T-helper 1 cell treated with Interleukin-12 subunit alpha and Interleukin-12 subunit beta and Interleukin-4 antibody, amounts not matched to agents 30 ng/mL and 1 ng/mL, for 36 hours (primary cell): ENCODE measurements at regions not wholly inside any gene's neighbourhood (a gene's known extent, or its start where the extent isn't known, plus 50 kb on each side); places are given as distances from the start of the nearest gene placed in this dataset.

Source experiments
- intact Hi-C: fragments of 100-400 bp; cut with micrococcal nuclease; formaldehyde crosslinking; loops from one replicate; pipeline ENCODE4 v1.15.1; 2024

DNA sequence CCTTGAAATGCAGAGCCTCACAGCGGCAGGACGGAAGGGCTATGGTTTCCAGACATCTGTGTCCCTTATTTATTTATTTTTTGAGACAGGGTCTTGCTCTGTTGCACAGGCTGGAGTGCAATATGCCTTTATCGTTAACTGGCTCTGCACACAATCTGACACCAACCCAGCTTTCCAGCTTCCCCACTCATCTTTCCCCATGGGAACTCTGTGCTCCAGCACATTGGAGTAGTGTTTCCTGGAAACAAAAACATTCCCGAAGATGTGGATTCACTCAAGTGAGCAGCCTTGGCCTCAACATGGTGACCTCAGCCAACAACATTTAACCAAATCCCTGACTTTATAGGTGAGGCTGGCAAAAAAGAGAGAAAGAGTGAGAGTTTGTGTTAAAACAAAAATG is 307.1 kb downstream of the TMEM114 start:
- intact Hi-C loops, result no loop called here

GRCh38 chr16:8278031-8278580 is 312.2 kb downstream of the TMEM114 start:
- intact Hi-C loops, result no loop called here

DNA sequence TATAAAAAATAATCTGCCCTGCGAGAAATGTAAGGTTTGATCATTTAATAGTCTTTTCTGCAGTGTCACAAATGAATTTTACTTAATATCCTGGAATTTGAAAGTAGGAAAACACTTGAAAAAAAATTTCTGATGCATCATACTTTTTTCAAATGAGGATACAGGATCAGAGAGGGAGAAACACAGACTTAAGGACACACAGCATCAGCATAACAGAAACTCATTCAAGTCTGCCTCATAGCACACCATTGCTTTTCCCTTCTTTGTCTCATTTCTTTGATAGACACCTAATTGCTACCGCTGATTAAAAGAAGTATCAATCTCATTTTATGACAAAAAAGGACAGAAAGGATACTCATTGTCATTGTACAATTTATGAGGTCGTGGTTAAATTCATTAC is 319.0 kb downstream of the TMEM114 start:
- intact Hi-C loops, result no loop called here

GRCh38 chr16:8262299-8262698 is 328.0 kb downstream of the TMEM114 start:
- intact Hi-C loops, result no loop called here

DNA sequence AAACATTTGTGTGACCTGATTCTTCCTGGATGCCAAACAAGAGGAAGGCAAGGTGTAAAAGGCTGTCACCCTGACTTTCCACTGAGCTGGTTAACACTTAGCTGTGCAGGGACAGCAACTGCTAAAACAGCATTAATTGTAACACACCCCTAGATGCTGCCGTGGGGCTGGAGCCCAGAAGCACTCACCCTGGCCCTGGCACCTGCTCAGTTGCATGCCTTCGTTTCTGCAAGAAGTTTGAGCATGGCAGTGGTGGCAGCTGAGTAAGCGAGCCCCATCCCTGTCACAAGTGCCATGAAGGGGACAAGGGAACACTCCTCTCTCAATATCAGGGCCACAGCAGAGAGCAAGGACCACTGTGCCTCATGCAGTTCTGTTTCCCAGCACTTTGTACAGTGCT is 330.2 kb downstream of the TMEM114 start:
- intact Hi-C loops, result no loop called here

DNA sequence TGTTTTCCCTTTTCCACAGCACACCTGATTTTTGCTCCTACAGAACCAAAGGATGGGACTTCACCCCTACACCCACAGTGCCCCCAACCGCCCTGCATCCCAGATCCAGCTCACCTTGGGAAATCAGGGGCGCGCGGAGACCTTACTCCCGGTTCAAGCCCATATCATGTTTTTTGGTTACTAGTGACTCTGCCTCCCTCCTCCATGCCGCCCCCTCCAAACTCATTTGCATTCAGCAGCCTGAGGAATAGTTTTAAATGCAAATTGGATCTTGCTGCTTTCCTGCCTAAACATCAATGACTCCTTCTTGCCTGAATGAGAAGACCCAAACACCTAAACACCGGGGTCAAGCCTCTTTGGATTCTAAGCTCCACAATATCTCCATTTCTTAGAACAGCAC is 331.8 kb downstream of the TMEM114 start:
- intact Hi-C loops, result no loop called here

GRCh38 chr16:8257561-8257960 is 332.8 kb downstream of the TMEM114 start:
- intact Hi-C loops, result loop anchor here (2.0 kb wide), 1 partner anchor 31 kb away; no protein-coding TSS in a partner anchor

- intact Hi-C loops, result no loop called here
Measured at GRCh38 chr16:8254405-8254804, 335.9 kb downstream of the TMEM114 start.

DNA sequence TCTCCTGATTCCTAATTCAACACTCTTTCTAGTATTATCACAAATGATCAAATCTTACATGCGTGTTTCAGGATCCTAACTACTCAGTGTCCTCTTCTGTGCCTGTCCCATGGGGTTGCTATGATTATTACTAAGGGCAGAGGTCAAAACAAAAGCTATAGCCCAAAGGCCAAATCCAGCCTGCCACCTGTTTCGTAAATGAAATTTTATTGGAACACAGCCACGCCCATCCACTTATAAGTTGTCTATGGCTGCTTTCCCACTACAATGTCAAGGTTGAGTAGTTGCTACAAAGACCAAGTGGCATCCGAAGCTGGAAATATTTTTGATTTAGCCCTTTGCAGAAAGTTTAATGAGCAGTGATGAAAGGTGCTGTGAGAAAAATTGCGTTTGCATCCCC is 336.6 kb downstream of the TMEM114 start:
- intact Hi-C loops, result no loop called here

GRCh38 chr16:8251727-8252126 is 338.6 kb downstream of the TMEM114 start:
- intact Hi-C loops, result no loop called here

DNA sequence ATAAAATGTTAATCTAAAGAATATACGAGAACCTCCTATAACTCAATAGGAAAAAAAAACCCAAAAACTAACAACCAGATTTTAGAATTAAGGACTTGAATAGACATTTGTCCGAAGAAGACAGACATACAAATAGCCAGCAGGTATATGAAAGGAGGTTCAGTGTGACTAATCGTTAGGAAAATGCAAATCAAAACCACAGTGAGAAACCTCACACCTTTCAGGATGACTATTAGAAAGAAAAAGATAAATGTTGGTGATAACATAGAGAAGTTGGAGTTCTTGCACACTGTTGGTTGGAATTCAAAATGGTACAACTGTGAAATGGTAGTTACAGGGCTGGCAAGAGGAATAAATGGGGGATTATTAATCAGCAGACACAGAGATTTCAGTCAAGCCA is 339.0 kb downstream of the TMEM114 start:
- intact Hi-C loops, result no loop called here

GRCh38 chr16:8247993-8248392 is 342.3 kb downstream of the TMEM114 start:
- intact Hi-C loops, result no loop called here

DNA sequence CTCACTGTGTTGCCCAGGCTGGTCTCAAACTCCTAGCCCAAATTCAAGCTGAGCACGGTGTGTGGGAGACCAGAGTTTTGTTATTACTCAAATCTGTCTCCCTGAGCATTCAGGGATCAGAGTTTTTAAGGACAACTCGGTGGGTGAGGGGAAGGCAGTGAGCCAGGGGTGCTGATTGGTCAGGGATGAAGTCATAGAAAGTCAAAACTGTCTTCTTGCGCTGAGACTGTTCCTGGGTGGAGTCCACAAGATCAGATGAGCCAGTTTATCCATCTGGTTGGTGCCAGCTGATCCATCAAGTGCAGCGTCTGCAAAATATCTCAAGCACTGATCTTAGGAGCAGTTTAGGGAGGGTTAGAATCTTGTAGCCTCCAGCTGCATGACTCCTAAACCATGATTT is 346.3 kb downstream of the TMEM114 start:
- intact Hi-C loops, result no loop called here

DNA sequence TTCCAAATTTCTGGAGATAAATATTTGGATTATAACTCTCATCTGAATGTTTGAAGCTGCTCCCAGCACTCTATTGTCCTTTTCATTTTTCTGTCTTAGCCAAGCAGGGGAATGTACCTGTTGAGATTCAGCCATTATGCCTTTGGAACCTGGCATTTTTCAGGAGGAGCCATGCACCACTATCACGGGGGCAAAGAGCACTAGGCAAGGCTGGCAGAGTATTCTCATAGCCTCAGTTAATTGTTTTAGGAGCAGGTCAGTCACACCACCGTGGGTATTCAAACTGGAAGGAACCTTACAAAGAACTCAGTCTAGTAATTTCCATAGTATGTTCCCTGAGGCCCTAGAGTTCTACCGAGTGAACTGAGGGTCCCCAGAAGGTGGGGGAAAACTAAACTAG is 348.9 kb downstream of the TMEM114 start:
- intact Hi-C loops, result no loop called here

DNA sequence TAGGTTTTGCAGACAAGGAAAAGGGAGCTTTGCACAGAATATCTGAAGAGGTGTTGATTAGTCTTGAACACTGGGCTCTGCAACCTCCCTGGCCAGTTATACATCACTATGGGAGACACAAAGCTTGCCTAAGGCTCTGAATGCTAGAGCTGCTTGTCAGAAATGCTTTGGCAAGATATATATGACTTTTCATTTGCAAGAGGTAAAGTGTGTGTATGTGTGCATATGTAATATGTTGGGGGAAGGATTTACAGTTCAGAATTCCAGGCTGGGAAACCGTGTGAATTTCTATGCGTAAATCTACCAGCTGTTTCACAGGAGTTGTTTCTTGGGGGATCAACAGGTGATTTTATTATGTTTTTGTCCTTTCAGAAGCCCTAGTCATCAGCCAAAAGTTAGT is 350.9 kb downstream of the TMEM114 start:
- intact Hi-C loops, result no loop called here

- intact Hi-C loops, result no loop called here
Measured at GRCh38 chr16:8237452-8237851, 352.9 kb downstream of the TMEM114 start.

GRCh38 chr16:8236816-8237215 is 353.5 kb downstream of the TMEM114 start:
- intact Hi-C loops, result no loop called here

- intact Hi-C loops, result no loop called here
Measured at GRCh38 chr16:8230497-8230896, 359.8 kb downstream of the TMEM114 start.

GRCh38 chr16:8229011-8229520 is 361.2 kb downstream of the TMEM114 start:
- intact Hi-C loops, result no loop called here

DNA sequence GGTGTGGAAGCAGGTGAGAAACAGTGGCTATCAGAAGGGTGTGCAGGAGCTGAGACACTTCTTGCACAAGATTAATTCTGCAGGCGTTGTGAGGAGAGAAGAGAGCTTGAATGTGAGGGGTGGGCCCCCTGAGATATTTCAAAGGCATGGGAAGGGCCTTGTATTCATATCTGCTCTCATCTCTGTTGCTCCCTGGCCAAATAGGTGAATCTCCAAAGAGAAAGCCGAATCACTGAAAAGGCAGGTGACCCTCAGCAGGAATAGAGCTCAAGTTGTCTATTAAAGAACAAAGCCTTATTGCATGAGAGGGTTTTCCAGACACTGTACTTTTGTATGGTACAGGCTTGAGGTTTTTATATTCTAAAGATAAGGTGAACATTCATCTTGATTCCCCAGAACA is 373.1 kb downstream of the TMEM114 start:
- intact Hi-C loops, result no loop called here

- intact Hi-C loops, result no loop called here
Measured at GRCh38 chr16:8204769-8205168, 385.5 kb downstream of the TMEM114 start.

DNA sequence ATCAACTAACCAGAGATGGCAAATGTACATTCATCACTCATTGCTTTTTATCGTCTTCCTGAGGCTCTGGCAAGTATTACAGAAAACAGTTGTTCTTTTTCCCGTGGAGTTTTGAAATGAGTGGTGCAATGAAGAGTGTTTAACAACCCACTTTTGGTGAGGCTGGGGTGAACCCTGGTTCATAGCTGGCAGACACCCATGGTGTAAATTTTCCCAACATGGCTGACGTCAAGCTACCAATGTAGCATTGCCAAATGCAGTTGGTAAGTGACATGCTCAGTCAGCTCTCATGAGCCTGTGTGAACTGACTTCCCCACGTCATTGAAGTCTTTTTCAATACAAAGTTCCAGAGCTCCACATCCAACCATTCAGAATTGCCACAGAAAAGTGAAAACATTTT is 386.2 kb downstream of the TMEM114 start:
- intact Hi-C loops, result no loop called here

GRCh38 chr16:8203101-8203500 is 387.2 kb downstream of the TMEM114 start:
- intact Hi-C loops, result no loop called here

GRCh38 chr16:8200839-8201238 is 389.5 kb downstream of the TMEM114 start:
- intact Hi-C loops, result no loop called here
